HG03520 (cell line): ENCODE measurements at regions not wholly inside any gene's neighbourhood (a gene's known extent, or its start where the extent isn't known, plus 50 kb on each side); places are given as distances from the start of the nearest gene placed in this dataset.

Experiments
- ATAC-seq: cut with Tn5 transposase; IDR thresholded peaks from one replicate; pipeline ENCODE4 v1.9.1; 2021; ENCODE audit warnings: mild to moderate bottlenecking, moderate library complexity; ENCODE audit not compliant: unreplicated experiment

DNA sequence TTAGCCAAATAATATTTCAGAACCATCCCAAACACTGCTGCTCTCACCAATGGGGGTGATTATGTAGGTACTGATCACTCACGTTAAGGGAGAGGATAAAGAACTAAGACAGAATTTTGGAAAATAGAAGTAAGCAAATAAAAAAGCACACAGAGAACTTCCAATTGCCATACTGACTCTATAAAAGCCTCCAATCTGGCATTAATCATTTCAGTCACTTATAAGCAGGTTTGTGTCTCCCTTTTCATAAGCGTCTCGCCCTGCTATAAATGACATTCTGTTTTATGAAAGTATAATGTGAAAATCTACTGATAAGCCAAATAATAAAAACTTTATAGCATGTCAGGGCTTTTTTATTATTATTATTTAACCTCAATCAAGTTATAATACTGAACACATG lies 435.2 kb downstream of the ETNK1 start:
- ATAC-seq, result no peak

DNA sequence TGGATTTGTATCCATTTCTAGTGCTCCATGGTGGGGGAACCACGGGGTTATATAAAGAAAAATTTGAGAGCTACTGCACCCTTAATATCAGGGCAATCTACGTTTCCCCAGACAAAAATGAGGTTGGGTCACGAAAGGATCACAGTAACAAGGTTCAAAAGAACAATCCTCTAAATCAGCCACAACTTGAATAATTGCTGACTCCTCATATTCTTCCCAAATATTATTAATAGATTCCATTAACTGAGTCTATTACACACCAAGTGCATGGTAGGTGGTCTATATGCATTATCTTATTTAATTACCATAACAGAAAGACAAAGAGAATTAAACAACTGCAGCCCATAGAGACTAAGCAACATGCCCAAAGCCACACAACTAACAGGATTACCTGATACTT lies 438.2 kb downstream of the ETNK1 start:
- no peak for ATAC-seq

DNA sequence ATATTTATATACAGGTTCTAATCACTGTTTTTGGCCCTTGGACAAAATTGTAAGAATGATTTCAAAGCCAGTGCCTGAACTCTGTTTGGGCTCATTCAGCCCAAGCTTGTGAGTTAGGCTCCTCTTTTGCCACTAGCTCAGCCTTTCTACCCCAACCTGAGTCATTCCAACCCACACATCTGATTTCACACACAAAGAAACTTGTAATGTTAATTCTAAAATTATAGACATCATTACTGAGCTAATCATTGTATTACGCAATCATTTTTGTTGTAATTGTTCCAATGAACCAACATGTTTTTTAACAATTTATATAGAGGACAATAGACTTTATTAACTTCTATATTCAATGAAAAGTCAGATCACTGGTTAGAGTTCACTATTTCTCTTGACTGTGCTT lies 441.1 kb downstream of the ETNK1 start:
- ATAC-seq, result no peak

DNA sequence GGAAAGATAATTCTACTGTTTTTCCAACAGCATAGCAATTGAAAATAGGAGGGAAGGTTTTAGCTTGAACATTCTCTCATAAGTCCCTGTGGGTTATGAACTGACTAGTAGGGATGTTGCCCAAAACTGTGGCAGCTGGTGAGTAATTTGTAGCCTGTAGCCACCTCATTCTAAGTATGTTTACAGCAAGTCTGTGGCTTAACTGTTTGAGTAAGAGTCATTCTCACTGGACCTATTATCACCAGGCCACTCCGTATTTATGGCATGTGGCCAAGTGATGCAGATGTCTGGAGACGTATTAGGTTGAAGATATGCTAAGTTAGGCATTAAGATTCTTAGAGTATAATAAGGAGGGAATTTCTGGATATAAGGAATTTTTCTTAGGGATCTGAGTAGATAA lies 458.3 kb downstream of the ETNK1 start:
- no peak for ATAC-seq

DNA sequence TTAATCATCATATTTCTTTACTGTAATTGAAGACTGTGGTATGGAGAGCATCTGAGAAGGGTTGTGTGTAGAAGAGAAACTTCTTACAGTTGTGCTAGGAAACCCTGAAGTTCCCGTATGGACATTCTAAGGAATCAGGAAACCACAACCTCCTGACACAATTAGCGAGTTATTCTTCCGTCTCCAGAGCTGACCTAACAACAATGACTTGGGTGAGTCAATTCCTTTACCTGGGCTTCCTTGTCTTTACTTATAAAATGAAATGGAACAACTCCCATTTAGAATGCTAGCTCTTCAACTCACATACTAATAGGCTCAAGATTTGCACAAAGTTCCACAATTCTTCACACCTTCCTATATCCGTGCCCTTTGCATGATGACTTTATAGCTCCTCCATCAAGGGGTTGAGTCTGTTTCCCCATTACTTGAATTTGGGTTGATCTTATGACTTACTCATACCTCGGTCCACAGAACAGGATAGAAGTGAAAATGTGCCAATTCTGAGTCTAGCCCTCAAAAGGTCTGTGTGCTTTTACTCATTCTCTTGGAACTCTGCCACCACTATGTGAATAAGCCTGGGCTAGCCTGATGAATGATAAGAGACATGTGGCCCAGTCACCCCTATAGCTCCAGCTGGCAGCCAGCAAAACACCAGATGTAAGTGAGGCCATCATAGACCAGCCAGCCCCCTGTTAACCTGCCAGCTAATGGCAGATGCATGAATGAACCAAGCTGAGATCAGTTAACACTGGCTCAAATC lies 459.4 kb downstream of the ETNK1 start:
- ATAC-seq, result no peak

DNA sequence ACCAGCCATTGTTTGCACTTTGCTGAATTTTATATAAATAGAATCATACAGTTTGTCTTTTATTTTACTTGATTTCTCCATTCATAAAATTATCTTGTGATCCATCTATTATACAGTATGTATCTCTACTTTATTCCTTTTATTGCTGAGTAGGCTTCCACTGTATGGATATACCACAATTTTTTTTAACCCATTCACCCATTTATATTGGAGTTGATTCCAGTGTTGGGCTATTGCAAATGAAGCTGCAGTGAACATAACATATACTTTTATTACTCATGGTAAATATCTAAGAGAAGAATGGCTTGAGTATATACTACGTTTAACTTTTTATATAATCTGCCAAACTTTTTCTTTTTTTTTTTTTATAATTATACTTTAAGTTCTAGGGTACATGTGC lies 463.6 kb downstream of the ETNK1 start:
- no peak for ATAC-seq

DNA sequence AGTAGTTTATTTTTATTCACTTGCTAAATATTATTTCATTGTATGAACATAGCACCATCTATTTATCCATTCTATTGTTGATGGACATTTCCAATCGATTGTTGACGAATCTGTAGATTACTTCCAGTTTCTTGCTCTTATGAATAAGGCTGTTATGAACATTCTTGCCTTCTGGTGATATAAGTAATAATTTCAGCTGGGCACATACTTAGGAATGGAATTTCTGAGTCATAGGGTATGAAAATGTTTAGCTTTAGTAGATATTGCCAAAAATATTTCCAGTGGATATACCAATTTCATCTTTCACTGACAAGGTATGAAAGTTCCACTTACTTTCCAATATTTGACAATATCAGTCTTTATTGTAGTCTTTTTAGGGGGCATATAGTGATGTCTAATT lies 468.5 kb downstream of the ETNK1 start:
- no peak for ATAC-seq

DNA sequence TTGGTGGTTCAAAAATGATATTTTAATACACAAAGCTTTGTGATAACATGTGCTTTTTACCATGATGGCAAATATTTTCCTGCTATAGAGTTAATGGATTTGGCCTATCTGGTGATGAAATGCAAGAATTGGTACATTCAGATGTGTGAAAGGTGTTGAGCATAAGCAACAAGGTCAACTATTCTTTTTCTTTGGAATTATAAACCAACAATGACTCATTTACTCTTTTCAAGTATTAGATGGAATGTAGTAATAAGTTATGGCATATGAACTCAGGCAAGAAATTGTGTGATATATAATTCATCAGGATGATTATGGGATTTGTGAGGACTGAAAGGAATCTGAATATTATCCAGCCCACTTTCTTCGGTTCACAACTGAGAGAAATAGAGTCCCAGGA lies 471.4 kb downstream of the ETNK1 start:
- no peak for ATAC-seq

DNA sequence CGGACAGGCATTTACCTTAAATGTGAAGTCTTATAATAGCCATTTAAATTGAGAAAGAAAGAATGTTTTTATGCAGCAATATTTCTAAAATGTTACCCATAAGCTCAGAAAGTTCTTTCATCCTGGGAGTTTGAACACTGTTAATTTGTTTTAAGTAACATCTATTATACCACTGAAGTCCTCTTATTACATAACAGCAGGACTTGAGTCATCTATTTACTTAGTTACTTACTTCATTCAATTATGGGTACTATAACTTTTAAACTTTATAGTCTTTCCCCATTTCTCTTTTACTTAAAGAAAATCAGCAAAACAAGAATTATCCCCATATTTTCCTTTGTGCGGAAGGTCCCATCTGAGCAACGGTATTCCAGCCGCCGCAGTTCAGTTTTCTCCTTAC lies 473.1 kb downstream of the ETNK1 start:
- no peak for ATAC-seq

DNA sequence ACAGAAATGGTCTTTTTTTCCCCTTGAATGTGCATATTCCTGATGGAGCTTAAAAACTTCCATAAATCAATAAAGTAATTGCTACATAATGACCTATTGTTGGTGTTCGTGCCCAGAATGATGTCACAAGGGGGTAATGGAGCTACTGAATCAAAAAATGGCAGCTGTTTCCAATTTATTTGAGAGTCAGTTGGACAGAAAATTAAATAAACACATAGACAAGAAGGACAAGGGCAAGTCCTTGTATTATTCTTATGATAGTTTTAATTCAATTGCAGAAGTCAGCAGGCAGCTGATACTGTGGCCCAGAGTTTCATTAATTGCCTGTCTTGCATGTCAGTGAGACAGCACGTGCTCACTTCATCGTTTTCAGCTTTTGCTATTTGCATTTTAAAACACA lies 473.5 kb downstream of the ETNK1 start:
- ATAC-seq, result no peak

DNA sequence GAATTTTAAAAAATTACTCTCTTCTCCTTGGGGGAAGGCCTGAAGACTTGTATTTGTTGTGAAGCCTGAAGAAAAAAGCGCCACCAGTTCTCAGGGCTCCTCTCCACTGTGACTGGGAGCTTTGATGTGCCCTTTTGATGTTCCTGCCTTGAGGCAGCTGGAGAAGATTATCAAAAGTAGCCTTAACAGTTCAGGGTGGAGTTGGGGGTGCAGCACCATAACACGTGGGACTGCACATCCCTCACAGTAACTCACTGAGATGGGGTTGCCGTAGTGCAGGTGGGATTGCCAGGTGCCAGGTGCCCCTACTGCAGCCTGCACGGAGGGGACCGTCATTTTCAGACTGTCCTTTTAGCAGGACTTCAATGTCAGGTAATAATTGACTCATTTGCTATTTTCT lies 474.1 kb downstream of the ETNK1 start:
- ATAC-seq, result no peak

DNA sequence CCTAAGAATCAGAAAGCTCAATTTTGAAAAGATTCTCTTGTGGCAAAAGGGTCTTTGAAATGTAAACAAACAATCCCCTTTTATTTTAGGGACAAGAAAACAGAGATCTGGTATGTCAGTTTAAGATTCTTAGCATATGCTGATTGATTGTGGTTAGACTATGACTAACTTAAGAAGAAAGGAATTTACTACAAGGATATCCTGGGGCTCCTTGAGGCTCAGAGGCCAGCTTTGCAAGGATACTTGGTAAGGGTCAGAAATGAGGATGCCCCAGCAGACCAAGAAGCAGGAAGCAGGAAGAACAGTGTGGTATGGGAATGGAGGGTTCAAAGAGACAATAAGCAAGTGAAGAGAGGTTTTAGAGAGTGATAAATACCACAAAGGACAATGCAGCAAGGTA lies 474.6 kb downstream of the ETNK1 start:
- ATAC-seq, result no peak

DNA sequence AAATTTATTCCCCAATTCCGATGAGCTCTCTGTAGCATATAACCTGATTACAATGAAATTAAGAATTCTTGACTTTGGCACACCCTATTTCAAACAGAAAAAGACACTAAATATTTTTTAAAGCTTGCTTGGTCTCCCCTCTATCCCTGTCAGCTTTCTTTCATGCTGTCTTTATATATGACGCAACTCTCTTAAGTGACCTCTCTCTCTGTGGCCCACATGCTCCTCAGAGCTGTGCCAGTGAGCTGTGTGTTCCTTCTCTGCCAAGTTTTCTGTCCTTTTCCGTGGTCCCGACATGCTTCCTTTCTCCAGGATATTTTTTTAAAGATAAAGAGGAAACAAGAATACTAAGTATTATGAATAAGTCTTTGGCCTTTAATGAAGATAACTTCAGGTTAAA lies 484.0 kb downstream of the ETNK1 start:
- ATAC-seq, result no peak

DNA sequence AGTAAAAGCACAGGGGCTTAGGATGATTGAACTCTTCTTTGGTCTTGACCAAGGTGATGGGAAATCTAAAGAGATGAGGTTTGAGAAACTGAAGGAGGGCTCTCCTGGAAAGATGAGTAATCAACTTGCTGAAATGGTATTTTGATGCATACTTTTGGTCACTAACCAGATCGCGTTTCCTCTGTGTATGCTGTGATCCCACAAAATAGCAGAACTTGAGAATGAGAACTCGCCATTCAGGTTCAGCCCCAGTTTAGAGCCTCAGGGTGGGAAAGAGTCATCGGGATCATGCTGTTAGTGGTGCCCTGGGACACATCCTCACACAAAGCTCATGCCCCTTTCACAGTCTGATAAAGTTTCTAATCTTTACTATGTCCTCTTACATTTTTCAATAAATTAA lies 488.8 kb downstream of the ETNK1 start:
- ATAC-seq, result no peak

DNA sequence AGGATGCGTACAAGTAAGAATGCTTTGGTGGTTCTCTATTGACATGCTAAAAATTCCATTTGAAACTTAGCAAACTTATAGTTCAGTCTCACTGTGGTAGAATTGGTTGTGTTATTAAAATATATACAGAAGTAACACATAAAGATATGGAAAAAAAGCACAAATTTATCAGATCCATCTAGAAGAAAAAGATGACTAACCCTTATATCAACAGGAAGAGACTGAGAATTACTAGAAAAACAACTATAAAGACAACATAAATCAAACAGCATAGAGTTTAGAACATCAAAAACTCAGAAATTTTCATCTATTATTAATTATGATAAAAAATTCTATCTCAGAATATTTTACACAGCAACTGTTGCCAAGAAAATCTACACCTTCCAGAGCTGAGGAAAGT lies 491.0 kb downstream of the ETNK1 start:
- ATAC-seq, result no peak

DNA sequence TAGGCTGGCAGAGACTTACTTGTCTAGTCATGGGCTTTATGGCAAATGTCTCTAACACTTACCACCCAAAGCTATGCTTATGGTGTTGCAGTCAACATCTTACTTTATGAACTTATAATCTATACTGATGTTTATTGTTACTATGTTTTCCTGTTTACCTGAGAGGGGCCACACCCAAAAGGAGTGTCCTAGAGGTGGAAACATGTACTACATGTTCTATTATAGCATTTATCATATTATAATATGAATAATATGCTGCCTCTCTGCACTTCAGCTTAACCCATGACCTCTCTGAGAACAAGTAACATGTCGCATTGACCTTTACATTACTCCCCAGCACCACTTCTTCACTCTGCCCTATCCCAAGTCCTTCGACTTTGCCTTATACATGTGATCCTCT lies 501.8 kb downstream of the ETNK1 start:
- no peak for ATAC-seq

DNA sequence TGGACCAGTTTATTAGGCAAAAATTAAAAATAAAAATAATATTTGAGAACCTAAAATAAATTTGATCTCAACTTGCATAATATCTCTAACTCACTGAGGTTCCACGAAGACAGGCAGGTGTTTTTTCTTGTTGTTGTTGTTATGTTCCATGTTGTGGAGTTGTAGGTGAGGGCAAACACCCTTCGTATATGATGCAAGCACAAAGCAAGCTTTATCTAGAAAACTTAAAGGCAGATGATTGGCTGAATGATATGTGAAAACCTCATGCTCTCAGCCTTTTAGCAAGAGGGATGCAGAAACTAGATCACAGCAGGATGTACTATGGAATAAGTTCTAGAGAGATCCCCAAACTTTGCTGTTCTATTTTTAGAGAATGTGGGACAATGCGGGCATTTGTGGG lies 502.7 kb downstream of the ETNK1 start:
- no peak for ATAC-seq

DNA sequence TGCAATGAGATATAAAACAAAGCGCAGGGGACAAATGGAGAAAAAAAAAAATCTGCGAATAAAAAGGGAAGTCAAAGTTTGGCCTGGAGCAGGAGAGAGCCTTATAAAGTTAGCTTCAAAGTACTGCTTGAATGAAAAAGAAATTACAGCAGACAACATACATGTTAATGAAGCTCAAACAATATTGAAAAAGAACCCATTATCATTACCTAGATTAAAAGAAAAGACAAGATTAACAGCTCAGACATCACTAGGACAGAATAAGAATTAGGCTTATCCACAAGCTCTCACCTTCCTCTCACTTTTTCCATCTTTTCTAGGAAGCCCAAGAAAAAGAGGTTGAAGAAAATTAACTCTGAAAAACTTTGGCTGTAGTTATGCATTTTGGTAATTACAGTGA lies 503.5 kb downstream of the ETNK1 start:
- ATAC-seq, result no peak

DNA sequence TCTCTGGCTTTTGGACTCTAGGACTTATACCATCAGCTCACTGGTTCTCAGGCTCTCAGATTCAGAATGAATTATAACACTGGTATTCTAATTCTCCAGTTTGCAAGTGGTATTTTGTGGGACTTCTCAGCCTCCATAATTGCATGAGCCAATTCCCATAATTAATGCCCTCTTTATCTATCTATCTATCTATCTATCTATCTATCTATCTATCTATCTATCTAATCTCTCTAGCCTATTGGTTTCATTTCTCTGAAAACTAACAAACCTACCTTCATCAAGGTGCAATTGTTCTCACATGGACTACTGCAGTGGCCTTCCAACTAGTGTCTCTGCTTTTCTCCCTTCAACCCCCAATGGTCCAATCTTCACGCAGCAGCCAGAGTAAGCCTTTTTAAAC lies 507.4 kb downstream of the ETNK1 start:
- no peak for ATAC-seq

DNA sequence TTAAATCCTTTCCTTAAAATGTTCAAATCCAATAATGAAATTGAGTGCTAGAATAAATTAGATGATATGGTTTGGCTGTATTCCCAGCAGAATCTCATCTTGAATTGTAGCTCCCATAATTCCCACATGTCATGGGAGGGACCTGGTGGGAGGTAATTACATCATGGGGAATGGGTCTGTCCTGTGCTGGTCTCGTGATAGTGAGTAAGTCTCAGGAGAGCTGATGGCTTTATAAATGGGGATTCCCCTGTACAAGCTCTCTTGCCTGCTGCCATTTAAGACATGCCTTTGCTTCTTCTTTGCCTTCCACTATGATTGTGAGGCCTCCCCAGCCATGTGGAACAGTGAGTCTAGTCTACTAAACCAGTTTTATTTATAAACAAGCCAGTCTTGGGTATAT lies 508.5 kb downstream of the ETNK1 start:
- ATAC-seq, result no peak

DNA sequence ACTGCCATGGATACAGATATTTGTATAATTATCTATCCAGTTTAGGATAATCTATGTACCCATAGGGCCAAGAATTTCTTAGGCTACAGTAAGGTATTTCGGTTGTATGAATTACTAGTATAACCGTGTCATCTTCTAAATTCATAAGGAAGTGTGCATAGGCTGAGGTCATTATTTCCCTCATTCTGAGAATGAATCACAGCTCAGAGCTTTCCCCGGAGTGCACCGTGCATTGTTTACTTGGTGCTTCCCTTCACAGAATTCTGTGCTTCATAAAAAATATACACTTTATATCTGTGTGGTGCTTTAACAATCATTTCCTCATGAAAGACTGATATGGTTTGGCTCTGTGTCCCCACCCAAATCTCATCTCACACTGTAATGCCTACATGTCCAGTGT lies 514.1 kb downstream of the ETNK1 start:
- ATAC-seq, result no peak

DNA sequence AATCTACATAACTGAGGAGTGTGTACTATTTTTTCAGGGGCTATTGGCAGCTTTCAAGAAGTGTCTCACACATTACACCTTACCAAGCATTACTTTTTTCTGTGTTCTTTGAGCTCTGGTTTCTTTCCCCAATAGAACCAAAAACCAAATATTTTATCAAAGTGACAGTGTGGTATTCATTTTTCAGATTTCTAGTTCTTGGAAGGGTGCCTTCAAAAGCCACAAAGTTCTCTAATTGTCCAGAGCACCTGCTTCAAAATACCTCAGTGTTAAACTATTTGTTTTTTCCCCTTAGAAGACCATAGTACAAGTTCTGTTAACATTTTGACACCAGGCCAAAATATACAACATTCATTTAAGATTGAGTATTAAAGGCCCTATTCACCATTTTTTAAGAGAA lies 515.7 kb downstream of the ETNK1 start:
- no peak for ATAC-seq

DNA sequence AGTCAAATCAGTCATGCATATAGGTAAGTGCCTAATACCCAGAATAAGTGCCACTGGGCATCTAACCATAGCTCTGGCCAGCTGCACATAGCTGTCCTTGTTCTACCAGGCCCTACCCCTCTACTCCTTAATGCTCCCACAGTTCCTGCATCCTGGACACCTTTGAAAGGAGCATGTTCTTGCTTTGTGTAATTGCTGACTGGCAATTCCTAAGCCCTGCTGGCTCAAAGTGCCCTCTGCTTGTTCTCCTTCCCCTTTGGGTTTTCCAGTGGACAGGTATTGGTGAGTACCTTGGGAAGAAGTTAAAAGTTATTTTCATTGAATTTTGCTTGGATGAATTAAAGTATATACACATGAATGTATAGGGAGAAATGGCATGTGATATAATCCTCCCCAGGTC lies 516.4 kb downstream of the ETNK1 start:
- ATAC-seq, result no peak
